ENCODE measurements at regions not wholly inside any gene's neighbourhood (a gene's known extent, or its start where the extent isn't known, plus 50 kb on each side); places are given as distances from the start of the nearest gene placed in this dataset.
"Not testable (repeated sequence)": the region's sequence is repeated elsewhere in the genome, so short reads cannot be mapped to it uniquely, and the experiment has no call there.

- not testable (repeated sequence) for DNase-seq (ENCODE audit: low spot score)
These were observed 121.1 kb upstream of the SESTD1 start for GRCh38 chr2:179385756-179386155.

- no peak for DNase-seq (ENCODE audit: low spot score)
These were observed 119.3 kb upstream of the SESTD1 start for GRCh38 chr2:179383975-179384374.

GRCh38 chr2:179377296-179377695 lies 112.7 kb upstream of the SESTD1 start:
- DNase-seq (ENCODE audit: low spot score): no peak

- DNase-seq (ENCODE audit: low spot score): no peak
These were observed 112.2 kb upstream of the SESTD1 start for GRCh38 chr2:179376881-179377280.

GRCh38 chr2:179373816-179374215 lies 109.2 kb upstream of the SESTD1 start:
- no peak for DNase-seq (ENCODE audit: low spot score)

GRCh38 chr2:179365561-179365960 lies 100.9 kb upstream of the SESTD1 start:
- not testable (repeated sequence) for DNase-seq (ENCODE audit: low spot score)

- DNase-seq (ENCODE audit: low spot score): no peak
These were observed 91.2 kb upstream of the SESTD1 start for GRCh38 chr2:179355881-179356280.

GRCh38 chr2:179354739-179355537 lies 90.3 kb upstream of the SESTD1 start:
- no peak for DNase-seq (ENCODE audit: low spot score)

- no peak for DNase-seq (ENCODE audit: low spot score)
These were observed 89.7 kb upstream of the SESTD1 start for GRCh38 chr2:179354296-179354695.

GRCh38 chr2:179352181-179352580 lies 87.5 kb upstream of the SESTD1 start:
- DNase-seq (ENCODE audit: low spot score): no peak

GRCh38 chr2:179351057-179351456 lies 86.4 kb upstream of the SESTD1 start:
- DNase-seq (ENCODE audit: low spot score): no peak

- DNase-seq (ENCODE audit: low spot score): no peak
These were observed 85.2 kb upstream of the SESTD1 start for GRCh38 chr2:179349670-179350303.

GRCh38 chr2:179348906-179349305 lies 84.3 kb upstream of the SESTD1 start:
- no peak for DNase-seq (ENCODE audit: low spot score)

GRCh38 chr2:179344970-179345369 lies 80.3 kb upstream of the SESTD1 start:
- no peak for DNase-seq (ENCODE audit: low spot score)

GRCh38 chr2:179344280-179344964 lies 79.8 kb upstream of the SESTD1 start:
- no peak for DNase-seq (ENCODE audit: low spot score)

- DNase-seq (ENCODE audit: low spot score): no peak
These were observed 79.3 kb upstream of the SESTD1 start for GRCh38 chr2:179343945-179344279.

- no peak for DNase-seq (ENCODE audit: low spot score)
These were observed 76.7 kb upstream of the SESTD1 start for GRCh38 chr2:179341152-179341866.

GRCh38 chr2:179340678-179341077 lies 76.0 kb upstream of the SESTD1 start:
- DNase-seq (ENCODE audit: low spot score): peak; percentile 4

- no peak for DNase-seq (ENCODE audit: low spot score)
These were observed 74.0 kb upstream of the SESTD1 start for GRCh38 chr2:179338681-179339080.

GRCh38 chr2:179336782-179337534 lies 72.3 kb upstream of the SESTD1 start:
- no peak for DNase-seq (ENCODE audit: low spot score)

- DNase-seq (ENCODE audit: low spot score): no peak
These were observed 71.1 kb upstream of the SESTD1 start for GRCh38 chr2:179335732-179336131.

GRCh38 chr2:179332903-179333302 lies 68.3 kb upstream of the SESTD1 start:
- no peak for DNase-seq (ENCODE audit: low spot score)

Measured in CD4-positive, alpha-beta T cell treated with Interleukin-2 at 100 ng/mL for 4 hours (primary cell).